ENCODE measurements at regions not wholly inside any gene's neighbourhood (a gene's known extent, or its start where the extent isn't known, plus 50 kb on each side); places are given as distances from the start of the nearest gene placed in this dataset.

- Mint-ChIP-seq H3K36me3 (ENCODE audit: insufficient read depth) (no peaks in the 10 kb centered on the region), H3K9me3 (no peaks in the 10 kb centered on the region), H3K27me3 (peaks cover 16% of the 10 kb centered on the region), H3K27ac (ENCODE audit: low read depth) (peak overlapping the region; percentile 12), H3K4me1 (peaks cover 9% of the 10 kb centered on the region), H3K4me3 (peak overlapping the region; percentile 2)
- no peak for ATAC-seq (replicated peaks; ENCODE audit: extremely low read depth, poor library complexity, severe bottlenecking)
- DNase-seq (ENCODE audit: low spot score in 2 of 2) = no peak
Observed at GRCh38 chr5:68995845-68996545, 97.8 kb upstream of the SLC30A5 start.

DNA sequence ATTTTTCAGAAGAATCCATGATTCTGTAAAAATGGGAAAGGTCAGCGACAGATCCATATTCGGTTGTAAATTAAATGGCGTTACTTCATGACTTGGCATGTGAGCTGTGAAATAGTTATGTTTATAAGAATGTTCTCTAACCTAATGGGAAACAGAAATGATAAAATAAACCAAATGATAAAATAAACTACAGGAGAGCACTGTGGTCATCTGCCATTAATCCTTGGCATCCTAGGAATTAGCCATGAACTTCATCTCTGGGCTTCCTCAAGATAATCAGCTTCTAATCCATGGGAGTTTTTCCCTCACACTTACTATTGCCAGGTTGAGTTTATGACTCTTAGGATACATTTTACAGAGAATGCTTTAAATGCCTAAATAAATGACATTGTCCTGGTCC, 94.6 kb upstream of the SLC30A5 start:
- peaks cover 9% of the 10 kb centered on the region for H3K4me1 Mint-ChIP-seq

GRCh38 chr5:69000216-69000919, 93.4 kb upstream of the SLC30A5 start:
- Mint-ChIP-seq H3K36me3 (ENCODE audit: insufficient read depth) (no peaks in the 10 kb centered on the region), H3K27me3 (peaks cover 34% of the 10 kb centered on the region), H3K4me1 (peaks cover 9% of the 10 kb centered on the region), H3K27ac (ENCODE audit: low read depth) (no peak overlapping the region), H3K4me3 (no peak overlapping the region), H3K9me3 (no peaks in the 10 kb centered on the region)
- ATAC-seq (replicated peaks; ENCODE audit: extremely low read depth, poor library complexity, severe bottlenecking) (no peak), DNase-seq (ENCODE audit: low spot score in 2 of 2) (no peak)

More for the DNA sequence above, 94.6 kb upstream of the SLC30A5 start:
- H3K9me3 Mint-ChIP-seq = no peaks in the 10 kb centered on the region
- no peak for ATAC-seq (replicated peaks; ENCODE audit: extremely low read depth, poor library complexity, severe bottlenecking)
- no peak for DNase-seq (ENCODE audit: low spot score in 2 of 2)
- H3K4me3 Mint-ChIP-seq = no peak overlapping the region
- H3K36me3 Mint-ChIP-seq (ENCODE audit: insufficient read depth) = no peaks in the 10 kb centered on the region
- no peak overlapping the region for H3K27ac Mint-ChIP-seq (ENCODE audit: low read depth)
- H3K27me3 Mint-ChIP-seq = peaks cover 26% of the 10 kb centered on the region

- Mint-ChIP-seq H3K9me3 (no peaks in the 10 kb centered on the region), H3K4me3 (no peak overlapping the region), H3K36me3 (ENCODE audit: insufficient read depth) (no peaks in the 10 kb centered on the region), H3K27ac (ENCODE audit: low read depth) (no peak overlapping the region), H3K27me3 (peaks cover 29% of the 10 kb centered on the region), H3K4me1 (peaks cover 3% of the 10 kb centered on the region)
- DNase-seq (ENCODE audit: low spot score in 2 of 2) (no peak), ATAC-seq (replicated peaks; ENCODE audit: extremely low read depth, poor library complexity, severe bottlenecking) (no peak)
Observed at GRCh38 chr5:69000949-69001348, 92.9 kb upstream of the SLC30A5 start.

- Mint-ChIP-seq H3K36me3 (ENCODE audit: insufficient read depth) (no peaks in the 10 kb centered on the region), H3K27ac (ENCODE audit: low read depth) (no peak overlapping the region), H3K27me3 (peaks cover 23% of the 10 kb centered on the region), H3K9me3 (no peaks in the 10 kb centered on the region), H3K4me3 (no peak overlapping the region), H3K4me1 (no peaks in the 10 kb centered on the region)
- no peak for DNase-seq (ENCODE audit: low spot score in 2 of 2)
- no peak for ATAC-seq (replicated peaks; ENCODE audit: extremely low read depth, poor library complexity, severe bottlenecking)
Observed at GRCh38 chr5:69001627-69002026, 92.2 kb upstream of the SLC30A5 start.

DNA sequence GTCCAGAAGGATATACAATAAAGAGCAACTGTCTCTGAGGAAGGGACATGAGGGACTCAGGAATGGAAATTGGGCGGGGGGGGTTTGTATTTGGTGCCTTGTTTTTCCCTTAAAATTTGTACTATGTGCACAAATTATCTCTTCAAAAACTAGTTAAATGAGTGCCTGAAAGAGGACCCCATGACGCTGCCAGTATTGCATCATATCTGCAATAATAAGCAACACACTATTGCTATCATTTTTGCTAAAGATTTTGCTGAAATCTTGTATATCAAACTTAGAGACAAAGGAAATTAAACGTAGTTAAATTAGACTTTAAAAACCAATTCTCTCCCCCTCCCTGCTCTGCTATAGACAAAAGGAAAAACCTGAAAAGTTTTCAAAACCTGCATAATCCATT, 89.7 kb upstream of the SLC30A5 start:
- H3K36me3 Mint-ChIP-seq (ENCODE audit: insufficient read depth) = no peaks in the 10 kb centered on the region
- no peak overlapping the region for H3K27ac Mint-ChIP-seq (ENCODE audit: low read depth)
- H3K4me1 Mint-ChIP-seq = no peaks in the 10 kb centered on the region
- H3K27me3 Mint-ChIP-seq = peaks cover 18% of the 10 kb centered on the region
- no peak overlapping the region for H3K4me3 Mint-ChIP-seq
- DNase-seq (ENCODE audit: low spot score in 2 of 2) = no peak
- no peaks in the 10 kb centered on the region for H3K9me3 Mint-ChIP-seq
- ATAC-seq (replicated peaks; ENCODE audit: extremely low read depth, poor library complexity, severe bottlenecking) = no peak

DNA sequence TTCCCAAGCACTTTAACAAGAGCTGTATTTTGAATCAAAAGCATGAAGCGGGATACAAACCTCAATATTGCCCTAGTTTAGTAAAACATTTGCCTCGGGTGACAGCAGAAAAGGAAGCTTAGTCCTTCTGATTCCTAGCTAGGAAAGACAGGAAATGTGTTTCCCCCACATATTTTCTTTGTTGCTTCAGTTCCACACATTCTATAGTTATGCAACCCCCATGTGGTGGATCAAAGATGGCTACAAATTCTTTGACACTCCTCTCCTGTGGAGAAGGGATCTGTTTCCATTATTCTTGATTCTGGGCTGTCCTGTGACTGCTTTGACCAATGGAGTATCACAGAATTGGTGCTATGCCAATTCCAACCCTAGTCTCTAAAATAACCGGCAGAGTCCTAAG, 89.1 kb upstream of the SLC30A5 start:
- H3K27me3 Mint-ChIP-seq = peaks cover 18% of the 10 kb centered on the region
- no peak overlapping the region for H3K27ac Mint-ChIP-seq (ENCODE audit: low read depth)
- H3K4me1 Mint-ChIP-seq = no peaks in the 10 kb centered on the region
- H3K9me3 Mint-ChIP-seq = no peaks in the 10 kb centered on the region
- DNase-seq (ENCODE audit: low spot score in 2 of 2) (no peak), ATAC-seq (replicated peaks; ENCODE audit: extremely low read depth, poor library complexity, severe bottlenecking) (no peak)
- H3K4me3 Mint-ChIP-seq = no peak overlapping the region
- H3K36me3 Mint-ChIP-seq (ENCODE audit: insufficient read depth) = no peaks in the 10 kb centered on the region

- Mint-ChIP-seq H3K9me3 (no peaks in the 10 kb centered on the region), H3K36me3 (ENCODE audit: insufficient read depth) (no peaks in the 10 kb centered on the region), H3K4me3 (no peak overlapping the region), H3K27me3 (peaks cover 18% of the 10 kb centered on the region), H3K4me1 (no peaks in the 10 kb centered on the region), H3K27ac (ENCODE audit: low read depth) (no peak overlapping the region)
- DNase-seq (ENCODE audit: low spot score in 2 of 2) = no peak
- no peak for ATAC-seq (replicated peaks; ENCODE audit: extremely low read depth, poor library complexity, severe bottlenecking)
Observed at GRCh38 chr5:69006030-69006429, 87.8 kb upstream of the SLC30A5 start.

GRCh38 chr5:69007163-69007562, 86.7 kb upstream of the SLC30A5 start:
- Mint-ChIP-seq H3K4me1 (no peaks in the 10 kb centered on the region), H3K27ac (ENCODE audit: low read depth) (no peak overlapping the region), H3K9me3 (no peaks in the 10 kb centered on the region), H3K36me3 (ENCODE audit: insufficient read depth) (no peaks in the 10 kb centered on the region), H3K27me3 (peaks cover 18% of the 10 kb centered on the region), H3K4me3 (no peak overlapping the region)
- DNase-seq (ENCODE audit: low spot score in 2 of 2) = no peak
- no peak for ATAC-seq (replicated peaks; ENCODE audit: extremely low read depth, poor library complexity, severe bottlenecking)

DNA sequence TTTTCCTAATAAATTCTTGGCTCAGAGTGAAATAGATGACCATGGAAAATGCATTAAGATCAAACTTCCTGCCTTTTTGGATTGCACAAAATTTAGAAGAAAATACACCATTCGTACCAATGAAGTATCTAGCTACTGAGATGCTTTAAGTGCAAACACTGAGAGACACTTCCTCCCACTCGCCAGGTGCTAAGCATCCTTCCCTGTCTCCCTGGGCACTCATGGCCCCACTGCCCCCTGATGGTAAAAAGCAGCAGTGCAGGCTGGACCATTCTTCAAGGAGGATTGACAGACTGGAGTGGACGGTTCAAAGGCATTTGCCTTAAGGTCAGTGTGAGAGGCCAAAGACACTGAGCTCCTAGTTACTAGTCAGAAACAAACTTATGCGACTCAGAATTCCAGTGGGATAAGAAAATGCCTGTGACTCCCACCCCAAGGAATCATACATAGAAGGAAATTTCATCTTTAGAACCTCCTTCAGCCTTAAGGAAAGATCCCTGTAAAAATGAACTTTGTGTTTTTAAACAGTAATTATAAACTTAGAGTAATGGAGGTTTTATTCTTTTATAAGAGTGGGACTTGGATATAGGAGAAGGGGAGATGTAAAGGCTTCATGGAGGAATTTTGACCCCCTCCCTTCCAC, 86.0 kb upstream of the SLC30A5 start:
- no peaks in the 10 kb centered on the region for H3K36me3 Mint-ChIP-seq (ENCODE audit: insufficient read depth)
- peak; percentile 77 for ATAC-seq (replicated peaks; ENCODE audit: extremely low read depth, poor library complexity, severe bottlenecking)
- no peaks in the 10 kb centered on the region for H3K9me3 Mint-ChIP-seq
- DNase-seq (ENCODE audit: low spot score in 2 of 2) = peak; percentile 52 to 56
- no peaks in the 10 kb centered on the region for H3K4me1 Mint-ChIP-seq
- no peak overlapping the region for H3K27ac Mint-ChIP-seq (ENCODE audit: low read depth)
- no peak overlapping the region for H3K4me3 Mint-ChIP-seq
- H3K27me3 Mint-ChIP-seq = peaks cover 15% of the 10 kb centered on the region

- no peak overlapping the region for H3K27ac Mint-ChIP-seq (ENCODE audit: low read depth)
- H3K36me3 Mint-ChIP-seq (ENCODE audit: insufficient read depth) = no peaks in the 10 kb centered on the region
- no peaks in the 10 kb centered on the region for H3K4me1 Mint-ChIP-seq
- ATAC-seq (replicated peaks; ENCODE audit: extremely low read depth, poor library complexity, severe bottlenecking) (no peak), DNase-seq (ENCODE audit: low spot score in 2 of 2) (no peak)
- H3K4me3 Mint-ChIP-seq = no peak overlapping the region
- H3K27me3 Mint-ChIP-seq = peaks cover 25% of the 10 kb centered on the region
- H3K9me3 Mint-ChIP-seq = no peaks in the 10 kb centered on the region
Observed at GRCh38 chr5:69010476-69010875, 83.3 kb upstream of the SLC30A5 start.

DNA sequence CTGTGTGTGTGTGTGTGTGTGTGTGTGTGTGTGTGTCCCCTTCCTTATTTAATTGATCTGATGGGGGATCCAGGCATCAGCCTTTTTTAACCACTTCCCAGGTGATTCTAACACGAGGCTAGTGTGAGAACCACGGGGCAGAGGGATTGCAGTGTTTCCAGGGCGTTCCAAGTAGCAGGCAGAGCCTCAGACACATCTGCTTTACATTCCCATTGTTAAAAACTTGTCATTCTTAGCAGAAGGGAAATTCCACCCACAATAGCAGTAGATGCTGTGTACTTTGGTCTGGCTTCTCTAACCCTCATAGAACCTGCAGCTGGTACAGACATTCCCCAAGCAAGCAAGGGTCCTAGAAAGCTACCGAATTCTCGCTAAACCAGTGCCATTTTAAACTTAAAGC, 81.9 kb upstream of the SLC30A5 start:
- DNase-seq (ENCODE audit: low spot score in 2 of 2) (no peak), ATAC-seq (replicated peaks; ENCODE audit: extremely low read depth, poor library complexity, severe bottlenecking) (no peak)
- Mint-ChIP-seq H3K9me3 (no peaks in the 10 kb centered on the region), H3K4me1 (no peaks in the 10 kb centered on the region), H3K4me3 (no peak overlapping the region), H3K27me3 (peaks cover 25% of the 10 kb centered on the region), H3K36me3 (ENCODE audit: insufficient read depth) (no peaks in the 10 kb centered on the region), H3K27ac (ENCODE audit: low read depth) (no peak overlapping the region)

DNA sequence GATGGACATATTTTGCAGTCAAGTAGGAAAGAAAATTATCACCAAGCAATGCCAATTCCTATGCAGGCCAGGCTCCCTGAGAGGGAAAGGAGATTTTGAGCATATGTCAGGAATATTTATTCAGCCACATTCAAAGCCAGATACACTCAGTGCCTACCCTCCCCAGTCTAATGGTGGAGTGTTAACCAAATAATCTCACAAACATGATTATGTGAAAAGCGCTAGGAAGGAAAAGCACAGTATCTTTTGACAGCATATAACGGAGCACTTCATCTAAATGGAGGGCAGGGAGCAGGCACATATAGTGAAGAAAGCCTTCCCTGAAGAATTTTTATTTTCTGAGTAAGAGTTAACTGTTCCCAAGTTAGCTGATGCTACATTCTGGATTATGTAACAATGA, 80.3 kb upstream of the SLC30A5 start:
- no peak for ATAC-seq (replicated peaks; ENCODE audit: extremely low read depth, poor library complexity, severe bottlenecking)
- Mint-ChIP-seq H3K36me3 (ENCODE audit: insufficient read depth) (peaks cover 1% of the 10 kb centered on the region), H3K4me3 (no peak overlapping the region), H3K27me3 (peaks cover 25% of the 10 kb centered on the region), H3K27ac (ENCODE audit: low read depth) (no peak overlapping the region), H3K9me3 (no peaks in the 10 kb centered on the region), H3K4me1 (no peaks in the 10 kb centered on the region)
- DNase-seq (ENCODE audit: low spot score in 2 of 2) = no peak
